Neural progenitor cell (in vitro differentiated cells): ENCODE measurements at regions not wholly inside any gene's neighbourhood (a gene's known extent, or its start where the extent isn't known, plus 50 kb on each side); places are given as distances from the start of the nearest gene placed in this dataset.

Source experiments
- DNase-seq: peaks from one replicate; pipeline ENCODE4 v3.0.0-alpha.2; 2016; ENCODE audit warnings: low spot score
- H2AFZ ChIP-seq: fragments of 200-600 bp; sonication (generic); replicated peaks from 2 replicates; pipeline ENCODE4 v1.6.1; 2016; ENCODE audit warnings: antibody characterized with exemption
- H3F3A ChIP-seq: fragments of 200-600 bp; sonication (generic); 2 replicates; pipeline ENCODE4 v1.6.1; 2016; ENCODE audit warnings: antibody characterized with exemption, low read depth
- H3K27ac ChIP-seq: fragments of 200-600 bp; sonication (generic); 2 replicates; pipeline ENCODE4 v1.5.1; 2016; ENCODE audit warnings: mild to moderate bottlenecking
- H3K27me3 ChIP-seq: fragments of 200-600 bp; sonication (generic); 2 replicates; pipeline ENCODE4 v1.6.1; 2016; ENCODE audit warnings: mild to moderate bottlenecking, moderate library complexity
- H3K36me3 ChIP-seq: fragments of 200-600 bp; sonication (generic); 2 replicates; pipeline ENCODE4 v1.5.1; 2016
- H3K4me1 ChIP-seq: fragments of 200-600 bp; sonication (generic); 2 replicates; pipeline ENCODE4 v1.6.1; 2016; ENCODE audit warnings: mixed run types
- H3K4me2 ChIP-seq: fragments of 200-600 bp; sonication (generic); 2 replicates; pipeline ENCODE4 v1.6.1; 2016
- H3K4me3 ChIP-seq: fragments of 200-600 bp; sonication (generic); 2 replicates; pipeline ENCODE4 v1.5.1; 2016
- H3K79me2 ChIP-seq: fragments of 200-600 bp; sonication (generic); 2 replicates; pipeline ENCODE4 v1.6.1; 2016; ENCODE audit warnings: low read depth
- H3K9ac ChIP-seq: fragments of 200-600 bp; sonication (generic); 2 replicates; pipeline ENCODE4 v1.6.1; 2016
- H3K9me3 ChIP-seq: fragments of 200-600 bp; sonication (generic); 2 replicates; pipeline ENCODE4 v1.5.1; 2016; ENCODE audit warnings: low read depth
- H4K20me1 ChIP-seq: fragments of 200-600 bp; sonication (generic); 2 replicates; pipeline ENCODE4 v1.6.1; 2016; ENCODE audit warnings: low read depth
- H3K27ac Mint-ChIP-seq: 3 replicates; pipeline ENCODE4 v1.8.0; 2021; ENCODE audit warnings: mixed read lengths
- H3K27me3 Mint-ChIP-seq: 2 replicates; pipeline ENCODE4 v1.8.0; 2022; ENCODE audit warnings: low read depth, mild to moderate bottlenecking, inconsistent platforms, moderate library complexity, mixed read lengths; ENCODE audit not compliant: insufficient read depth
- H3K36me3 Mint-ChIP-seq: 3 replicates; pipeline ENCODE4 v1.8.0; 2021; ENCODE audit warnings: mixed read lengths
- H3K4me1 Mint-ChIP-seq: 3 replicates; pipeline ENCODE4 v1.8.0; 2021; ENCODE audit warnings: mixed read lengths
- H3K4me3 Mint-ChIP-seq: 3 replicates; pipeline ENCODE4 v1.8.0; 2021; ENCODE audit warnings: mild to moderate bottlenecking, moderate library complexity, mixed read lengths
- H3K9me3 Mint-ChIP-seq: 3 replicates; pipeline ENCODE4 v1.8.0; 2020; ENCODE audit warnings: mixed read lengths
- EZH2 ChIP-seq: fragments of 200-600 bp; sonication (generic); IDR thresholded peaks from 2 replicates; pipeline ENCODE4 v1.6.1; 2017; ENCODE audit warnings: antibody characterized with exemption, mild to moderate bottlenecking, moderate library complexity
- EZH2phosphoT487 ChIP-seq: fragments of 200-600 bp; sonication (generic); IDR thresholded peaks from 2 replicates; pipeline ENCODE4 v1.6.1; 2017; ENCODE audit warnings: antibody characterized with exemption
- TF ChIP-seq, protein P1 (sequence below): fragments of 200-600 bp; sonication (generic); IDR thresholded peaks from 2 replicates; pipeline ENCODE4 v1.5.1; 2017; ENCODE audit warnings: antibody characterized with exemption, mild to moderate bottlenecking

- no peak overlapping the region for H3K4me3 ChIP-seq
- H3K36me3 Mint-ChIP-seq: no peaks in the 10 kb centered on the region
- H3K27ac Mint-ChIP-seq: no peak overlapping the region
- H3K27me3 Mint-ChIP-seq: peaks cover 2% of the 10 kb centered on the region
- no peak overlapping the region for H3K27ac ChIP-seq
- H2AFZ ChIP-seq: no peak overlapping the region
- no peaks in the 10 kb centered on the region for H3K4me1 ChIP-seq
- DNase-seq: no peak
- no peaks in the 10 kb centered on the region for H3K79me2 ChIP-seq
- H3K27me3 ChIP-seq: no peaks in the 10 kb centered on the region
- no peak overlapping the region for H3K4me2 ChIP-seq
- H3K4me3 Mint-ChIP-seq: no peak overlapping the region
- no peak for TF ChIP-seq EZH2
- TF ChIP-seq, protein P1, sequence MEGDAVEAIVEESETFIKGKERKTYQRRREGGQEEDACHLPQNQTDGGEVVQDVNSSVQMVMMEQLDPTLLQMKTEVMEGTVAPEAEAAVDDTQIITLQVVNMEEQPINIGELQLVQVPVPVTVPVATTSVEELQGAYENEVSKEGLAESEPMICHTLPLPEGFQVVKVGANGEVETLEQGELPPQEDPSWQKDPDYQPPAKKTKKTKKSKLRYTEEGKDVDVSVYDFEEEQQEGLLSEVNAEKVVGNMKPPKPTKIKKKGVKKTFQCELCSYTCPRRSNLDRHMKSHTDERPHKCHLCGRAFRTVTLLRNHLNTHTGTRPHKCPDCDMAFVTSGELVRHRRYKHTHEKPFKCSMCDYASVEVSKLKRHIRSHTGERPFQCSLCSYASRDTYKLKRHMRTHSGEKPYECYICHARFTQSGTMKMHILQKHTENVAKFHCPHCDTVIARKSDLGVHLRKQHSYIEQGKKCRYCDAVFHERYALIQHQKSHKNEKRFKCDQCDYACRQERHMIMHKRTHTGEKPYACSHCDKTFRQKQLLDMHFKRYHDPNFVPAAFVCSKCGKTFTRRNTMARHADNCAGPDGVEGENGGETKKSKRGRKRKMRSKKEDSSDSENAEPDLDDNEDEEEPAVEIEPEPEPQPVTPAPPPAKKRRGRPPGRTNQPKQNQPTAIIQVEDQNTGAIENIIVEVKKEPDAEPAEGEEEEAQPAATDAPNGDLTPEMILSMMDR: no peak
- no peak for TF ChIP-seq EZH2phosphoT487
- H3K9me3 Mint-ChIP-seq: no peaks in the 10 kb centered on the region
- no peaks in the 10 kb centered on the region for H3K4me1 Mint-ChIP-seq
- H3K9me3 ChIP-seq: no peaks in the 10 kb centered on the region
- no peak overlapping the region for H3K9ac ChIP-seq
- H3F3A ChIP-seq: no peaks in the 10 kb centered on the region
- H3K36me3 ChIP-seq: no peaks in the 10 kb centered on the region
- H4K20me1 ChIP-seq: no peaks in the 10 kb centered on the region
Measured at GRCh38 chr1:164466429-164466828, 92.6 kb upstream of the PBX1 start.

GRCh38 chr1:164470996-164471395 is 88.0 kb upstream of the PBX1 start:
- Mint-ChIP-seq H3K4me1 (no peaks in the 10 kb centered on the region), H3K9me3 (no peaks in the 10 kb centered on the region), H3K27me3 (peaks cover 2% of the 10 kb centered on the region), H3K36me3 (no peaks in the 10 kb centered on the region), H3K4me3 (no peak overlapping the region), H3K27ac (no peak overlapping the region)
- Histone ChIP-seq H4K20me1 (no peaks in the 10 kb centered on the region), H3K9me3 (no peaks in the 10 kb centered on the region), H3K79me2 (no peaks in the 10 kb centered on the region), H3K27ac (no peak overlapping the region), H3K4me3 (no peak overlapping the region), H3K9ac (no peak overlapping the region), H3K36me3 (no peaks in the 10 kb centered on the region), H3K27me3 (no peaks in the 10 kb centered on the region), H3F3A (no peaks in the 10 kb centered on the region), H3K4me2 (no peak overlapping the region), H2AFZ (no peak overlapping the region), H3K4me1 (no peaks in the 10 kb centered on the region)
- no peak for DNase-seq
- TF ChIP-seq EZH2: no peak
- TF ChIP-seq, protein P1: no peak
- TF ChIP-seq EZH2phosphoT487: no peak

- Mint-ChIP-seq H3K4me3 (no peak overlapping the region), H3K36me3 (no peaks in the 10 kb centered on the region), H3K27ac (no peak overlapping the region), H3K27me3 (no peaks in the 10 kb centered on the region), H3K9me3 (no peaks in the 10 kb centered on the region), H3K4me1 (no peaks in the 10 kb centered on the region)
- Histone ChIP-seq H3K79me2 (no peaks in the 10 kb centered on the region), H3K27me3 (no peaks in the 10 kb centered on the region), H3K4me1 (no peaks in the 10 kb centered on the region), H3K36me3 (no peaks in the 10 kb centered on the region), H3K4me2 (no peak overlapping the region), H3K4me3 (no peak overlapping the region), H2AFZ (no peak overlapping the region), H3F3A (no peaks in the 10 kb centered on the region), H4K20me1 (no peaks in the 10 kb centered on the region), H3K9me3 (no peaks in the 10 kb centered on the region), H3K27ac (no peak overlapping the region), H3K9ac (no peak overlapping the region)
- no peak for TF ChIP-seq EZH2phosphoT487
- TF ChIP-seq EZH2: no peak
- TF ChIP-seq, protein P1: no peak
- no peak for DNase-seq
Measured at GRCh38 chr1:164472841-164473240, 86.1 kb upstream of the PBX1 start.

DNA sequence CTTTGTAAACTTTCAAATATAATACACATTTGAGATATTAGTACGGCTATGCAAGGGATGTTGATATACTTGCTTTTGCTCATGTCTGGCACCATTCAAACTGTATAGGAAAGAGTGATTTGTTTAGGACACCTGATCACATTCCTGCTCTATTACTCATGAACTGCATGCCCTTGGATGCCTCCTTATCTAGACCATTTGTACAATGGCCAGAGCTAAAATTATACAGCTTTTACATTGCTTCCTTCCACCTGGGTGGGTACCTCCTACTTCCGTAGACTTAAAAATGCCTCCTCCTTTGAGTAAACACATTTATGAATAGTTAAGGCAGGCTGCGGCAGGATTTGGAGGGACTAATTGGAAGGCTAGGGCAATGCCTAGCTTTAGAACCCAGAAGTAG is 85.4 kb upstream of the PBX1 start:
- Histone ChIP-seq H3K4me2 (no peak overlapping the region), H3K9ac (no peak overlapping the region), H2AFZ (no peak overlapping the region), H3F3A (no peaks in the 10 kb centered on the region), H4K20me1 (no peaks in the 10 kb centered on the region), H3K27ac (no peak overlapping the region), H3K27me3 (no peaks in the 10 kb centered on the region), H3K4me3 (no peak overlapping the region), H3K79me2 (no peaks in the 10 kb centered on the region), H3K36me3 (no peaks in the 10 kb centered on the region), H3K9me3 (no peaks in the 10 kb centered on the region), H3K4me1 (no peaks in the 10 kb centered on the region)
- DNase-seq: no peak
- Mint-ChIP-seq H3K27me3 (no peaks in the 10 kb centered on the region), H3K4me3 (no peak overlapping the region), H3K27ac (no peak overlapping the region), H3K9me3 (no peaks in the 10 kb centered on the region), H3K36me3 (no peaks in the 10 kb centered on the region), H3K4me1 (no peaks in the 10 kb centered on the region)
- TF ChIP-seq EZH2 (no peak), EZH2phosphoT487 (no peak)
- TF ChIP-seq, protein P1: no peak
